Kidney (tissue), 13 donors: ENCODE measurements at regions not wholly inside any gene's neighbourhood (a gene's known extent, or its start where the extent isn't known, plus 50 kb on each side); places are given as distances from the start of the nearest gene placed in this dataset.

Source experiments
- DNase-seq, 5 donors: peaks; one replicate each; pipeline ENCODE4 v3.0.0-alpha.2; 2013 to 2020
- FAIRE-seq: peaks from 2 replicates; lab custom pipeline; 2012; peaks lifted over from hg19 to GRCh38; lab: Jason Lieb, UNC
- H3K27ac ChIP-seq, 2 donors: one replicate each; pipeline ENCODE4 v1.7.0; 2013; ENCODE audit warnings: low read depth in 2 of 2, low read length in 2 of 2, inconsistent platforms in 1 of 2
- H3K27me3 ChIP-seq: one replicate; pipeline ENCODE4 v1.7.1; 2013; ENCODE audit warnings: low read length, inconsistent platforms; ENCODE audit not compliant: control insufficient read depth, insufficient read depth
- H3K36me3 ChIP-seq, 3 donors: one replicate each; pipeline versions ENCODE4 v1.7.0 to v1.7.1; 2013; ENCODE audit warnings: low read length in 3 of 3, control low read depth in 1 of 3, inconsistent platforms in 1 of 3; ENCODE audit not compliant: insufficient read depth in 3 of 3, control insufficient read depth in 2 of 3
- H3K4me1 ChIP-seq, 3 donors: one replicate each; pipeline versions ENCODE4 v1.7.0 to v1.7.1; 2013; ENCODE audit warnings: low read length in 3 of 3, inconsistent platforms in 1 of 3, low read depth in 1 of 3; ENCODE audit not compliant: control insufficient read depth in 2 of 3, insufficient read depth in 2 of 3
- H3K4me3 ChIP-seq, 3 donors: one replicate each; pipeline versions ENCODE4 v1.7.0 to v1.8.1; 2013; ENCODE audit warnings: low read length in 3 of 3, control low read depth in 1 of 3, inconsistent platforms in 1 of 3
- H3K9ac ChIP-seq, 3 donors: one replicate each; pipeline versions ENCODE4 v1.7.0 to v1.7.1; 2013; ENCODE audit warnings: low read length in 3 of 3, control low read depth in 1 of 3, inconsistent platforms in 1 of 3
- H3K9me3 ChIP-seq, 3 donors: one replicate each; pipeline versions ENCODE4 v1.7.0 to v1.7.1; 2013; ENCODE audit warnings: low read length in 3 of 3, control low read depth in 1 of 3, inconsistent platforms in 1 of 3; ENCODE audit not compliant: control insufficient read depth in 2 of 3, insufficient read depth in 1 of 3
- CTCF ChIP-seq: IDR thresholded peaks from 3 replicates; pipeline ENCODE4 v1.5.1; 2012; ENCODE audit warnings: mild to moderate bottlenecking, moderate library complexity, borderline replicate concordance; ENCODE audit not compliant: insufficient read depth; ENCODE audit errors: extremely low read depth
- intact Hi-C: fragments of 100-400 bp; cut with DNase I; formaldehyde crosslinking; loops from one replicate; pipeline ENCODE4 v1.11.1; 2022
- donor health status: control.
- donor health status: control.
- donor health status: control.
- donor health status: control.
- donor health status: control.
- donor health status: DM: yes; HTN: yes; CAD: no.
- donor health status: Normal renal cell carcinoma (clear cell type).

- H3K9ac ChIP-seq, result no peak overlapping the region
- DNase-seq (no peak), FAIRE-seq (no peak)
Measured at GRCh38 chr7:17043012-17043877, 161.5 kb upstream of the AGR3 start.

GRCh38 chr7:17044396-17044795 lies 162.6 kb upstream of the AGR3 start:
- no peaks in the 10 kb centered on the region for H3K27me3 ChIP-seq
- TF ChIP-seq CTCF, result no peak
- intact Hi-C loops, result no loop called here

More at GRCh38 chr7:17043012-17043877, 161.5 kb upstream of the AGR3 start:
- Histone ChIP-seq H3K4me1 (no peaks in the 10 kb centered on the region), H3K27me3 (no peaks in the 10 kb centered on the region), H3K4me3 (no peak overlapping the region), H3K36me3 (no peaks in the 10 kb centered on the region), H3K9me3 (no peaks in the 10 kb centered on the region), H3K27ac (no peak overlapping the region)
- intact Hi-C loops, result no loop called here
- TF ChIP-seq CTCF, result no peak

GRCh38 chr7:17044861-17045260 lies 163.1 kb upstream of the AGR3 start:
- no peaks in the 10 kb centered on the region for H3K27me3 ChIP-seq
- H3K9me3 ChIP-seq, result no peaks in the 10 kb centered on the region
- FAIRE-seq, result no peak
- TF ChIP-seq CTCF, result no peak
- DNase-seq, result no peak
- intact Hi-C loops, result no loop called here
- H3K4me1 ChIP-seq, result no peaks in the 10 kb centered on the region
- H3K36me3 ChIP-seq, result no peaks in the 10 kb centered on the region
- H3K27ac ChIP-seq, result no peak overlapping the region
- H3K4me3 ChIP-seq, result no peak overlapping the region
- no peak overlapping the region for H3K9ac ChIP-seq

More at GRCh38 chr7:17044396-17044795, 162.6 kb upstream of the AGR3 start:
- Histone ChIP-seq H3K9ac (no peak overlapping the region), H3K9me3 (no peaks in the 10 kb centered on the region), H3K4me1 (no peaks in the 10 kb centered on the region), H3K4me3 (no peak overlapping the region), H3K27ac (no peak overlapping the region), H3K36me3 (no peaks in the 10 kb centered on the region)
- no peak for FAIRE-seq
- DNase-seq, result no peak
